ENCODE measurements at regions not wholly inside any gene's neighbourhood (a gene's known extent, or its start where the extent isn't known, plus 50 kb on each side); places are given as distances from the start of the nearest gene placed in this dataset.

- Histone ChIP-seq H2AFZ (ENCODE audit: low read length) (no peak overlapping the region), H3K4me2 (ENCODE audit: low read length) (no peak overlapping the region), H3K79me2 (ENCODE audit: insufficient read depth, low read length) (no peaks in the 10 kb centered on the region), H3K4me3 (ENCODE audit: low read depth, low read length, poor library complexity, severe bottlenecking) (no peak overlapping the region), H3K36me3 (ENCODE audit: insufficient read depth, low read length) (no peaks in the 10 kb centered on the region), H4K20me1 (ENCODE audit: insufficient read depth, low read length) (no peaks in the 10 kb centered on the region), H3K9me2 (ENCODE audit: low read depth, low read length) (no peaks in the 10 kb centered on the region), H3F3A (ENCODE audit: insufficient read depth, low read length) (no peaks in the 10 kb centered on the region), H3K4me1 (ENCODE audit: insufficient read depth, low read length, severe bottlenecking) (no peaks in the 10 kb centered on the region), H3K27ac (ENCODE audit: low read depth, low read length, poor library complexity, severe bottlenecking) (no peak overlapping the region), H3K9me3 (ENCODE audit: low read length) (no peaks in the 10 kb centered on the region), H3K27me3 (ENCODE audit: insufficient read depth, low read length) (no peaks in the 10 kb centered on the region), H3K9ac (ENCODE audit: low read length) (no peak overlapping the region)
- TF ChIP-seq CTCF (IDR thresholded peaks at IDR 0.05; ENCODE audit: low read length) (no peak), EZH2 (IDR thresholded peaks at IDR 0.05; ENCODE audit: borderline replicate concordance, low read length) (no peak)
These were observed 143.3 kb upstream of the MYO16 start for GRCh38 chr13:108486096-108486495.

GRCh38 chr13:108494991-108495645 is 134.3 kb upstream of the MYO16 start:
- H3K4me3 ChIP-seq (ENCODE audit: low read depth, low read length, poor library complexity, severe bottlenecking): no peak overlapping the region
- H3K9ac ChIP-seq (ENCODE audit: low read length): no peak overlapping the region
- no peaks in the 10 kb centered on the region for H3K36me3 ChIP-seq (ENCODE audit: insufficient read depth, low read length)
- H3K79me2 ChIP-seq (ENCODE audit: insufficient read depth, low read length): no peaks in the 10 kb centered on the region
- TF ChIP-seq CTCF (IDR thresholded peaks at IDR 0.05; ENCODE audit: low read length): no peak
- no peak for TF ChIP-seq EZH2 (IDR thresholded peaks at IDR 0.05; ENCODE audit: borderline replicate concordance, low read length)
- no peak overlapping the region for H3K27ac ChIP-seq (ENCODE audit: low read depth, low read length, poor library complexity, severe bottlenecking)
- H3K4me2 ChIP-seq (ENCODE audit: low read length): no peak overlapping the region
- H3K9me3 ChIP-seq (ENCODE audit: low read length): no peaks in the 10 kb centered on the region
- H3F3A ChIP-seq (ENCODE audit: insufficient read depth, low read length): no peaks in the 10 kb centered on the region
- no peaks in the 10 kb centered on the region for H3K4me1 ChIP-seq (ENCODE audit: insufficient read depth, low read length, severe bottlenecking)
- H3K27me3 ChIP-seq (ENCODE audit: insufficient read depth, low read length): no peaks in the 10 kb centered on the region
- no peak overlapping the region for H2AFZ ChIP-seq (ENCODE audit: low read length)
- H4K20me1 ChIP-seq (ENCODE audit: insufficient read depth, low read length): no peaks in the 10 kb centered on the region
- H3K9me2 ChIP-seq (ENCODE audit: low read depth, low read length): no peaks in the 10 kb centered on the region

- no peak for TF ChIP-seq CTCF (IDR thresholded peaks at IDR 0.05; ENCODE audit: low read length)
- TF ChIP-seq EZH2 (IDR thresholded peaks at IDR 0.05; ENCODE audit: borderline replicate concordance, low read length): no peak
- no peak overlapping the region for H3K4me2 ChIP-seq (ENCODE audit: low read length)
- H3K9me2 ChIP-seq (ENCODE audit: low read depth, low read length): no peaks in the 10 kb centered on the region
- no peaks in the 10 kb centered on the region for H3K27me3 ChIP-seq (ENCODE audit: insufficient read depth, low read length)
- H4K20me1 ChIP-seq (ENCODE audit: insufficient read depth, low read length): no peaks in the 10 kb centered on the region
- H3K9ac ChIP-seq (ENCODE audit: low read length): no peak overlapping the region
- H3K27ac ChIP-seq (ENCODE audit: low read depth, low read length, poor library complexity, severe bottlenecking): no peak overlapping the region
- no peaks in the 10 kb centered on the region for H3K4me1 ChIP-seq (ENCODE audit: insufficient read depth, low read length, severe bottlenecking)
- no peak overlapping the region for H3K4me3 ChIP-seq (ENCODE audit: low read depth, low read length, poor library complexity, severe bottlenecking)
- no peaks in the 10 kb centered on the region for H3F3A ChIP-seq (ENCODE audit: insufficient read depth, low read length)
- no peaks in the 10 kb centered on the region for H3K9me3 ChIP-seq (ENCODE audit: low read length)
- no peaks in the 10 kb centered on the region for H3K79me2 ChIP-seq (ENCODE audit: insufficient read depth, low read length)
- H2AFZ ChIP-seq (ENCODE audit: low read length): no peak overlapping the region
- H3K36me3 ChIP-seq (ENCODE audit: insufficient read depth, low read length): no peaks in the 10 kb centered on the region
These were observed 133.6 kb upstream of the MYO16 start for GRCh38 chr13:108495646-108496361.

All from OCI-LY1 (cell line).